ENCODE measurements at regions not wholly inside any gene's neighbourhood (a gene's known extent, or its start where the extent isn't known, plus 50 kb on each side); places are given as distances from the start of the nearest gene placed in this dataset.

DNA sequence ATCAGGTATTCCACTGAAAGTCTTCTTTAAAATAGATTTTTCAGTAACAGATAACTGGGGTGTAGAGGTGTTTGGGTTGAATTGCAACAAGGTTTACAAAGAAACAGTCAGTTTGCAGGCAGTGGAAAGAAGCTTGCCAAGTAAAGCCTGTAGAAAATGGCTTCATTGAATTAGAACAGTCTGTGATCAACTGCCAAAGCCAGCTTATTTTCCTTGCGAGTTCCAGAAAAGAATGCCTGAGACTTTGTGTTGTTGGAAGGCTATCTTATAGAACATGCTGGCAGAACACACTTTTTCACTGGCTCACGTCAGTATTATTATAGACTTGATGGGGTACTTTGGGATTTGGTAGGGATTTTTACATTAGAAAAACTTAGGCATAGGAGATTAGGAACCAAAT lies 601.0 kb downstream of the XIRP2 start:
- H3K27ac ChIP-seq (ENCODE audit: low read depth in 1 of 2, low read length in 2 of 2), result no peak overlapping the region
- TF ChIP-seq, protein P1, sequence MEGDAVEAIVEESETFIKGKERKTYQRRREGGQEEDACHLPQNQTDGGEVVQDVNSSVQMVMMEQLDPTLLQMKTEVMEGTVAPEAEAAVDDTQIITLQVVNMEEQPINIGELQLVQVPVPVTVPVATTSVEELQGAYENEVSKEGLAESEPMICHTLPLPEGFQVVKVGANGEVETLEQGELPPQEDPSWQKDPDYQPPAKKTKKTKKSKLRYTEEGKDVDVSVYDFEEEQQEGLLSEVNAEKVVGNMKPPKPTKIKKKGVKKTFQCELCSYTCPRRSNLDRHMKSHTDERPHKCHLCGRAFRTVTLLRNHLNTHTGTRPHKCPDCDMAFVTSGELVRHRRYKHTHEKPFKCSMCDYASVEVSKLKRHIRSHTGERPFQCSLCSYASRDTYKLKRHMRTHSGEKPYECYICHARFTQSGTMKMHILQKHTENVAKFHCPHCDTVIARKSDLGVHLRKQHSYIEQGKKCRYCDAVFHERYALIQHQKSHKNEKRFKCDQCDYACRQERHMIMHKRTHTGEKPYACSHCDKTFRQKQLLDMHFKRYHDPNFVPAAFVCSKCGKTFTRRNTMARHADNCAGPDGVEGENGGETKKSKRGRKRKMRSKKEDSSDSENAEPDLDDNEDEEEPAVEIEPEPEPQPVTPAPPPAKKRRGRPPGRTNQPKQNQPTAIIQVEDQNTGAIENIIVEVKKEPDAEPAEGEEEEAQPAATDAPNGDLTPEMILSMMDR (IDR thresholded peaks at IDR 0.05), result no peak
- H3K36me3 ChIP-seq (replicated peaks in 1 of 2; ENCODE audit: control insufficient read depth in 1 of 2, insufficient read depth in 2 of 2, low read length in 2 of 2), result no peaks in the 10 kb centered on the region
- Mint-ChIP-seq H3K9me3 (peaks cover 0 to 5% (median 0%) of the 10 kb centered on the region in 7 donors), H3K36me3 (no peaks in the 10 kb centered on the region), H3K4me3 (no peak overlapping the region), H3K27me3 (ENCODE audit: low read depth in 3 of 3) (no peaks in the 10 kb centered on the region), H3K4me1 (no peaks in the 10 kb centered on the region), H3K27ac (no peak overlapping the region)
- DNase-seq, result no peak
- no peaks in the 10 kb centered on the region for H3K27me3 ChIP-seq (ENCODE audit: control insufficient read depth in 2 of 2, insufficient read depth in 2 of 2, low read length in 2 of 2)
- H2AFZ ChIP-seq (ENCODE audit: insufficient read depth, low read depth, low read length, poor library complexity, severe bottlenecking), result no peak overlapping the region
- intact Hi-C loops (cut with micrococcal nuclease), result no loop called here
- H3K4me2 ChIP-seq (replicated peaks; ENCODE audit: extremely low read depth, low read length, poor library complexity, severe bottlenecking), result no peak overlapping the region
- no peaks in the 10 kb centered on the region for H3K4me1 ChIP-seq (ENCODE audit: control insufficient read depth in 1 of 2, insufficient read depth in 2 of 2, low read length in 2 of 2)
- no peaks in the 10 kb centered on the region for H3K79me2 ChIP-seq (ENCODE audit: insufficient read depth, low read length)
- no peaks in the 10 kb centered on the region for H4K20me1 ChIP-seq (ENCODE audit: insufficient read depth, low read length)
- no peak overlapping the region for H3K9ac ChIP-seq (ENCODE audit: insufficient read depth, low read length, poor library complexity, severe bottlenecking)
- H3K9me3 ChIP-seq (replicated peaks in 1 of 2; ENCODE audit: control insufficient read depth in 1 of 2, insufficient read depth in 1 of 2, low read length in 2 of 2), result no peaks in the 10 kb centered on the region
- WGBS (ENCODE audit: insufficient coverage), result 100% methylated on average over 1 of the region's 2 CpGs
- no peak overlapping the region for H3K4me3 ChIP-seq (replicated peaks in 1 of 3; ENCODE audit: low read depth in 2 of 3, low read length in 3 of 3)

DNA sequence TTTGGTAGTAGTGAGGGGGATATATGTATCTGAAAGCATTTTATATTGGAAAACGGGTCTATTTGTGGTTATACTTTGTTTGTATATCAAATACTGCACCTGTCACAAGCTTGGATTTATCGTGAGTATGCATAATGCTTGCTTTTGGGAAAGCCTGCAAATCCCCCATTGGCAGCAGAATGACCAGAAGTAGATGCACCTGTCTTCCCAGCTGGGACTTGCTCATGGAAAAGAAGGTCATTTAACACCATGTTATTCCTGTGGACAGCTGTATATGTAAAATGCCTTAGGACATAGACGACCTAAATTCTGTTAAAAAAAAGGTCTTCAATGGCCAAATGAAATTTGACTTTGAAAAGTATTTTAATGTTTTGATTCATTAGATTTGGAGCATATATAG lies 599.4 kb downstream of the XIRP2 start:
- Mint-ChIP-seq H3K27ac (no peak overlapping the region), H3K36me3 (no peaks in the 10 kb centered on the region), H3K27me3 (ENCODE audit: low read depth in 3 of 3) (no peaks in the 10 kb centered on the region), H3K4me1 (no peaks in the 10 kb centered on the region), H3K4me3 (no peak overlapping the region), H3K9me3 (peaks cover 0 to 9% (median 2%) of the 10 kb centered on the region in 7 donors)
- TF ChIP-seq, protein P1 (IDR thresholded peaks at IDR 0.05), result no peak
- Histone ChIP-seq H3K9me3 (replicated peaks in 1 of 2; ENCODE audit: control insufficient read depth in 1 of 2, insufficient read depth in 1 of 2, low read length in 2 of 2) (no peaks in the 10 kb centered on the region), H3K27ac (ENCODE audit: low read depth in 1 of 2, low read length in 2 of 2) (no peak overlapping the region), H3K4me2 (replicated peaks; ENCODE audit: extremely low read depth, low read length, poor library complexity, severe bottlenecking) (no peak overlapping the region), H3K36me3 (replicated peaks in 1 of 2; ENCODE audit: control insufficient read depth in 1 of 2, insufficient read depth in 2 of 2, low read length in 2 of 2) (no peaks in the 10 kb centered on the region), H3K79me2 (ENCODE audit: insufficient read depth, low read length) (no peaks in the 10 kb centered on the region), H3K4me1 (ENCODE audit: control insufficient read depth in 1 of 2, insufficient read depth in 2 of 2, low read length in 2 of 2) (no peaks in the 10 kb centered on the region), H3K9ac (ENCODE audit: insufficient read depth, low read length, poor library complexity, severe bottlenecking) (no peak overlapping the region), H3K4me3 (replicated peaks in 1 of 3; ENCODE audit: low read depth in 2 of 3, low read length in 3 of 3) (no peak overlapping the region), H2AFZ (ENCODE audit: insufficient read depth, low read depth, low read length, poor library complexity, severe bottlenecking) (no peak overlapping the region), H4K20me1 (ENCODE audit: insufficient read depth, low read length) (no peaks in the 10 kb centered on the region), H3K27me3 (ENCODE audit: control insufficient read depth in 2 of 2, insufficient read depth in 2 of 2, low read length in 2 of 2) (no peaks in the 10 kb centered on the region)
- WGBS (ENCODE audit: insufficient coverage), result 85% methylated on average over 3 of the region's 3 CpGs
- intact Hi-C loops (cut with micrococcal nuclease), result no loop called here
- DNase-seq, result no peak

All from CD14-positive monocyte (primary cell).